ENCODE measurements at regions not wholly inside any gene's neighbourhood (a gene's known extent, or its start where the extent isn't known, plus 50 kb on each side); places are given as distances from the start of the nearest gene placed in this dataset.

GRCh38 chr15:25535866-25536265 is 97.0 kb upstream of the UBE3A start:
- no peaks in the 10 kb centered on the region for H3K27me3 ChIP-seq (ENCODE audit: control insufficient read depth in 2 of 2, insufficient read depth in 2 of 2, low read length in 2 of 2)
- DNase-seq, result no peak
- no peak overlapping the region for H3K9ac ChIP-seq (ENCODE audit: insufficient read depth, low read length, poor library complexity, severe bottlenecking)
- H3K79me2 ChIP-seq (ENCODE audit: insufficient read depth, low read length), result no peaks in the 10 kb centered on the region
- Mint-ChIP-seq H3K4me3 (no peak overlapping the region), H3K27me3 (ENCODE audit: low read depth in 3 of 3) (peaks cover 0 to 1% (median 0%) of the 10 kb centered on the region in 3 donors), H3K36me3 (no peaks in the 10 kb centered on the region), H3K27ac (no peak overlapping the region), H3K9me3 (peaks cover 4 to 23% (median 5%) of the 10 kb centered on the region in 7 donors), H3K4me1 (no peaks in the 10 kb centered on the region)
- peaks cover 24 to 38% of the 10 kb centered on the region in 2 donors for H3K9me3 ChIP-seq (replicated peaks in 1 of 2; ENCODE audit: control insufficient read depth in 1 of 2, insufficient read depth in 1 of 2, low read length in 2 of 2)
- TF ChIP-seq CTCF (IDR thresholded peaks at IDR 0.05), result no peak
- no peak overlapping the region for H3K4me2 ChIP-seq (replicated peaks; ENCODE audit: extremely low read depth, low read length, poor library complexity, severe bottlenecking)
- no peak overlapping the region for H2AFZ ChIP-seq (ENCODE audit: insufficient read depth, low read depth, low read length, poor library complexity, severe bottlenecking)
- H3K36me3 ChIP-seq (replicated peaks in 1 of 2; ENCODE audit: control insufficient read depth in 1 of 2, insufficient read depth in 2 of 2, low read length in 2 of 2), result no peaks in the 10 kb centered on the region
- 83% methylated on average over 1 of the region's 5 CpGs for WGBS (ENCODE audit: insufficient coverage)
- H3K4me3 ChIP-seq (replicated peaks in 1 of 3; ENCODE audit: low read depth in 2 of 3, low read length in 3 of 3), result no peak overlapping the region
- no peak overlapping the region for H3K27ac ChIP-seq (ENCODE audit: low read depth in 1 of 2, low read length in 2 of 2)
- no peaks in the 10 kb centered on the region for H4K20me1 ChIP-seq (ENCODE audit: insufficient read depth, low read length)
- intact Hi-C loops (cut with micrococcal nuclease), result no loop called here
- H3K4me1 ChIP-seq (ENCODE audit: control insufficient read depth in 1 of 2, insufficient read depth in 2 of 2, low read length in 2 of 2), result no peaks in the 10 kb centered on the region

- no peaks in the 10 kb centered on the region for H3K79me2 ChIP-seq (ENCODE audit: insufficient read depth, low read length)
- TF ChIP-seq CTCF (IDR thresholded peaks at IDR 0.05), result no peak
- no peak overlapping the region for H3K9ac ChIP-seq (ENCODE audit: insufficient read depth, low read length, poor library complexity, severe bottlenecking)
- H3K27ac ChIP-seq (ENCODE audit: low read depth in 1 of 2, low read length in 2 of 2), result no peak overlapping the region
- Mint-ChIP-seq H3K27me3 (ENCODE audit: low read depth in 3 of 3) (peaks cover 0 to 1% (median 0%) of the 10 kb centered on the region in 3 donors), H3K36me3 (no peaks in the 10 kb centered on the region), H3K9me3 (peaks cover 3 to 30% (median 6%) of the 10 kb centered on the region in 7 donors), H3K4me1 (no peaks in the 10 kb centered on the region), H3K4me3 (no peak overlapping the region), H3K27ac (no peak overlapping the region)
- DNase-seq, result no peak
- no peak overlapping the region for H3K4me2 ChIP-seq (replicated peaks; ENCODE audit: extremely low read depth, low read length, poor library complexity, severe bottlenecking)
- peaks cover 27 to 34% of the 10 kb centered on the region in 2 donors for H3K9me3 ChIP-seq (replicated peaks in 1 of 2; ENCODE audit: control insufficient read depth in 1 of 2, insufficient read depth in 1 of 2, low read length in 2 of 2)
- no peaks in the 10 kb centered on the region for H4K20me1 ChIP-seq (ENCODE audit: insufficient read depth, low read length)
- WGBS (ENCODE audit: insufficient coverage), result 67% methylated on average over 1 of the region's 6 CpGs
- no peak overlapping the region for H3K4me3 ChIP-seq (replicated peaks in 1 of 3; ENCODE audit: low read depth in 2 of 3, low read length in 3 of 3)
- H3K4me1 ChIP-seq (ENCODE audit: control insufficient read depth in 1 of 2, insufficient read depth in 2 of 2, low read length in 2 of 2), result no peaks in the 10 kb centered on the region
- H2AFZ ChIP-seq (ENCODE audit: insufficient read depth, low read depth, low read length, poor library complexity, severe bottlenecking), result no peak overlapping the region
- intact Hi-C loops (cut with micrococcal nuclease), result no loop called here
- H3K36me3 ChIP-seq (replicated peaks in 1 of 2; ENCODE audit: control insufficient read depth in 1 of 2, insufficient read depth in 2 of 2, low read length in 2 of 2), result no peaks in the 10 kb centered on the region
- H3K27me3 ChIP-seq (ENCODE audit: control insufficient read depth in 2 of 2, insufficient read depth in 2 of 2, low read length in 2 of 2), result no peaks in the 10 kb centered on the region
Observed at GRCh38 chr15:25534293-25534692, 95.5 kb upstream of the UBE3A start.

Data from CD14-positive monocyte (primary cell).